ENCODE measurements at regions not wholly inside any gene's neighbourhood (a gene's known extent, or its start where the extent isn't known, plus 50 kb on each side); places are given as distances from the start of the nearest gene placed in this dataset.

- TF ChIP-seq CTCF (IDR thresholded peaks at IDR 0.05; ENCODE audit: borderline replicate concordance, extremely low read depth, low read length, poor library complexity, severe bottlenecking) (no peak), EZH2 (IDR thresholded peaks at IDR 0.05; ENCODE audit: borderline replicate concordance, low read depth, low read length, severe bottlenecking) (no peak)
Observed at GRCh38 chr15:81625896-81626295, 251.9 kb upstream of the TMC3 start.

Data from DND-41 (cell line).